K562 (cell line): ENCODE measurements at regions not wholly inside any gene's neighbourhood (a gene's known extent, or its start where the extent isn't known, plus 50 kb on each side); places are given as distances from the start of the nearest gene placed in this dataset.

Experiments used
- ATAC-seq: fragments of 200-7000 bp; cut with Tn5 transposase; 3 replicates; pipeline ENCODE4 v1.9.1; 2020; ENCODE audit warnings: moderate library complexity
- BruUV-seq: library from RNA; stranded (reverse); fragments of 400-500 nt; replicated peaks from 2 replicates; lab custom pipeline; 2021; lab: Mats Ljungman, UMichigan
- CTCF ChIA-PET: fragments of 300-600 bp; formaldehyde crosslinking; extraction: SDS; loops from one replicate; lab custom pipeline; 2021; ENCODE audit warnings: low intra/inter-chr PET ratio; lab: Yijun Ruan, JAX
- POLR2A ChIA-PET: fragments of 300-600, 350-650 bp; sonication (Branson Sonifier 250); formaldehyde crosslinking; extraction: SDS; loops from one replicate; lab custom pipeline; 2021; ENCODE audit warnings: antibody characterized with exemption, inconsistent platforms; lab: Yijun Ruan, JAX
- DNase-seq, 4 experiments: peaks; one replicate each; pipeline versions ENCODE4 v3.0.0 to v3.0.0-alpha.2; 2011 to 2018; ENCODE audit warnings: low spot score in 3 of 4, mixed read lengths in 3 of 4; ENCODE audit errors: extremely low read depth in 1 of 4
- FAIRE-seq: peaks from 2 replicates; lab custom pipeline; 2011; peaks lifted over from hg19 to GRCh38; lab: Jason Lieb, UNC
- H2AFZ ChIP-seq: 2 replicates; pipeline ENCODE4 v1.6.0; 2011; ENCODE audit warnings: low read depth, low read length, control low read depth, inconsistent platforms
- H3K27ac ChIP-seq: fragments of 200-600 bp; 3 replicates; pipeline ENCODE4 v1.8.0; 2011; ENCODE audit warnings: low read depth, mild to moderate bottlenecking, control low read depth, inconsistent platforms, low read length, moderate library complexity, mixed read lengths; ENCODE audit errors: extremely low read depth
- H3K27me3 ChIP-seq, 2 experiments: fragments of 300-600 bp in 1 of 2; 2 replicates in 1 of 2; 3 replicates in 1 of 2; pipeline versions ENCODE4 v1.6.0 to v1.8.0; 2011; ENCODE audit warnings: inconsistent platforms in 2 of 2, low read length in 2 of 2, mild to moderate bottlenecking in 1 of 2, mixed read lengths in 1 of 2, moderate library complexity in 1 of 2; ENCODE audit not compliant: control insufficient read depth in 2 of 2, insufficient read depth in 2 of 2
- H3K36me3 ChIP-seq: fragments of 300-600 bp; 3 replicates; pipeline ENCODE4 v1.8.0; 2011; ENCODE audit warnings: mild to moderate bottlenecking, low read length, inconsistent platforms; ENCODE audit not compliant: control insufficient read depth, insufficient read depth
- H3K4me1 ChIP-seq, 2 experiments: fragments of 200-600 bp in 1 of 2; replicated peaks in 1 of 2; 2 replicates in 1 of 2; 3 replicates in 1 of 2; pipeline versions ENCODE4 v1.5.1 to v1.8.0; 2011; ENCODE audit warnings: inconsistent platforms in 2 of 2, low read length in 2 of 2, mild to moderate bottlenecking in 1 of 2, mixed read lengths in 1 of 2, moderate library complexity in 1 of 2; ENCODE audit not compliant: control insufficient read depth in 2 of 2, insufficient read depth in 2 of 2
- H3K4me2 ChIP-seq: 2 replicates; pipeline ENCODE4 v1.6.1; 2011; ENCODE audit warnings: low read length, control low read depth, inconsistent platforms, mixed read lengths; ENCODE audit not compliant: insufficient read depth
- H3K4me3 ChIP-seq: fragments of 200-600 bp; sonication (generic), shearing (Covaris generic); 2 replicates; pipeline ENCODE4 v1.5.1; 2016; ENCODE audit warnings: control low read depth, inconsistent platforms
- H3K79me2 ChIP-seq: fragments of 200-600 bp; 3 replicates; pipeline ENCODE4 v1.8.0; 2011; ENCODE audit warnings: low read length, inconsistent platforms; ENCODE audit not compliant: control insufficient read depth, insufficient read depth
- H3K9ac ChIP-seq, 2 experiments: 2 replicates each; pipeline versions ENCODE4 v1.6.0 to v1.6.1; 2011; ENCODE audit warnings: low read depth in 2 of 2, low read length in 2 of 2, control low read depth in 1 of 2, inconsistent platforms in 1 of 2, mild to moderate bottlenecking in 1 of 2, mixed read lengths in 1 of 2; ENCODE audit not compliant: insufficient read depth in 1 of 2
- H3K9me1 ChIP-seq: one replicate; pipeline ENCODE4 v1.6.0; 2011; ENCODE audit warnings: inconsistent platforms, mild to moderate bottlenecking, low read length, moderate library complexity; ENCODE audit not compliant: control insufficient read depth, insufficient read depth
- H3K9me3 ChIP-seq: replicated peaks from 2 replicates; pipeline ENCODE4 v1.5.1; 2011; ENCODE audit warnings: low read depth, low read length, inconsistent platforms; ENCODE audit not compliant: control insufficient read depth, insufficient read depth
- H4K20me1 ChIP-seq: replicated peaks from 2 replicates; pipeline ENCODE4 v1.6.1; 2011; ENCODE audit warnings: low read length, inconsistent platforms, mixed read lengths; ENCODE audit not compliant: control insufficient read depth, insufficient read depth
- ARNT ChIP-seq, 2 experiments: fragments of 450-650 bp; IDR thresholded peaks; 2 replicates each; pipeline ENCODE4 v1.6.1; 2016; ENCODE audit warnings: mild to moderate bottlenecking in 1 of 2
- BMI1 ChIP-seq: fragments of 150-350 bp; IDR thresholded peaks from 2 replicates; pipeline ENCODE4 v1.6.1; 2014; ENCODE audit warnings: low read length
- COPS2 ChIP-seq: fragments of 450-650 bp; conservative IDR thresholded peaks from 2 replicates; pipeline ENCODE4 v1.6.1; 2016; ENCODE audit warnings: mild to moderate bottlenecking, moderate library complexity
- ESRRA ChIP-seq: fragments of 450-650 bp; IDR thresholded peaks from 2 replicates; pipeline ENCODE4 v1.6.1; 2014; ENCODE audit warnings: low read depth, mild to moderate bottlenecking, moderate library complexity, borderline replicate concordance
- FOXP1 ChIP-seq: sonication (generic); formaldehyde crosslinking; IDR thresholded peaks from 2 replicates; pipeline ENCODE4 v1.8.0; 2022; ENCODE audit warnings: mild to moderate bottlenecking, missing genetic modification reagents
- HNRNPLL ChIP-seq: fragments of 200-400 bp; formaldehyde crosslinking; IDR thresholded peaks from 2 replicates; pipeline ENCODE4 v1.6.1; 2017; ENCODE audit warnings: low read length, low read depth, mild to moderate bottlenecking; ENCODE audit not compliant: poor library complexity, severe bottlenecking
- IFI16 ChIP-seq: fragments of 250-450 bp; sonication (Bioruptor Pico); IDR thresholded peaks from 2 replicates; pipeline ENCODE4 v2.1.2; 2022; ENCODE audit warnings: mild to moderate bottlenecking, inconsistent platforms
- MAZ ChIP-seq, 2 experiments: fragments of 450-650 bp in 1 of 2; sonication (generic) in 1 of 2; formaldehyde crosslinking; IDR thresholded peaks in 1 of 2; conservative IDR thresholded peaks in 1 of 2; 2 replicates each; pipeline versions ENCODE4 v1.4.0 to v1.5.0; 2020; ENCODE audit warnings: mild to moderate bottlenecking in 1 of 2, missing genetic modification reagents in 1 of 2
- MCM7 ChIP-seq, 2 experiments: fragments of 450-650 bp; IDR thresholded peaks; 2 replicates each; pipeline ENCODE4 v1.6.1; 2016 to 2018
- MYC ChIP-seq, 2 experiments: fragments of 250-450 bp in 1 of 2; sonication (Bioruptor Pico) in 1 of 2; IDR thresholded peaks; 2 replicates each; pipeline versions ENCODE4 v1.5.1 to v1.6.1; 2012 to 2021; ENCODE audit warnings: low read depth in 2 of 2, borderline replicate concordance in 1 of 2, improper control_type of control experiment in 1 of 2, low read length in 1 of 2, mild to moderate bottlenecking in 1 of 2, moderate library complexity in 1 of 2
- NR4A1 ChIP-seq, 2 experiments: fragments of 250-450 bp in 1 of 2; fragments of 450-650 bp in 1 of 2; sonication (Bioruptor Pico) in 1 of 2; IDR thresholded peaks; 2 replicates each; pipeline versions ENCODE4 v1.4.0 to v1.6.1; 2016 to 2020; ENCODE audit warnings: mild to moderate bottlenecking in 2 of 2, missing compliant biosample characterization in 1 of 2, missing genetic modification characterization in 1 of 2, moderate library complexity in 1 of 2
- PCBP1 ChIP-seq: fragments of 200-400 bp; formaldehyde crosslinking; IDR thresholded peaks from 2 replicates; pipeline ENCODE4 v1.6.1; 2018; ENCODE audit warnings: mild to moderate bottlenecking, low read depth, low read length; ENCODE audit not compliant: poor library complexity, severe bottlenecking
- PHF20 ChIP-seq: fragments of 450-650 bp; IDR thresholded peaks from 2 replicates; pipeline ENCODE4 v1.6.1; 2018; ENCODE audit not compliant: partially characterized antibody
- POLR3G ChIP-seq: IDR thresholded peaks from 2 replicates; pipeline ENCODE4 v1.6.1; 2011; ENCODE audit not compliant: insufficient read length, insufficient replicate concordance; ENCODE audit errors: extremely low read depth
- TEAD2 ChIP-seq: fragments of 450-650 bp; IDR thresholded peaks from 2 replicates; pipeline ENCODE4 v1.6.1; 2016; ENCODE audit warnings: missing genetic modification characterization, control low read depth, missing compliant biosample characterization
- THAP12 ChIP-seq: fragments of 250-450 bp; sonication (Bioruptor Pico); IDR thresholded peaks from 2 replicates; pipeline ENCODE4 v1.9.0; 2021; ENCODE audit warnings: mild to moderate bottlenecking, inconsistent platforms
- WGBS: fragments of 100-300 bp; shearing (Covaris generic); methylation state at CpG from one replicate; pipeline ENCODE4 v1.1.6; 2016; ENCODE audit warnings: low coverage, mixed read lengths; ENCODE audit not compliant: insufficient coverage; ENCODE audit errors: missing lambda C conversion rate; 5-methylcytosine and 5-hydroxymethylcytosine counted together
- in situ Hi-C: fragments of 300-500 bp; cut with MboI; formaldehyde crosslinking; loops from 4 replicates; pipeline ENCODE4 v1.15.0; 2018; ENCODE audit warnings: inconsistent platforms, mixed read lengths
- intact Hi-C: fragments of 100-400 bp; cut with micrococcal nuclease; formaldehyde crosslinking; loops from 2 replicates; pipeline ENCODE4 v1.14.2; 2022

- Histone ChIP-seq H3K4me3 (no peak overlapping the region), H3K79me2 (no peaks in the 10 kb centered on the region), H3K27me3 (no peaks in the 10 kb centered on the region), H3K9ac (no peak overlapping the region), H4K20me1 (no peaks in the 10 kb centered on the region), H3K9me1 (no peaks in the 10 kb centered on the region), H3K27ac (no peak overlapping the region), H2AFZ (no peak overlapping the region), H3K4me1 (no peaks in the 10 kb centered on the region), H3K36me3 (no peaks in the 10 kb centered on the region), H3K9me3 (no peaks in the 10 kb centered on the region), H3K4me2 (no peak overlapping the region)
- BruUV-seq = no TSS peak
- POLR2A ChIA-PET = no interaction called here
- intact Hi-C loops = no loop called here
- CTCF ChIA-PET = no interaction called here
- ATAC-seq (no peak), DNase-seq (no peak), FAIRE-seq (no peak)
- in situ Hi-C loops = no loop called here
- WGBS = 1% methylated on average over 5 of the region's 5 CpGs
- TF ChIP-seq MYC (IDR thresholded peaks at IDR 0.05; ENCODE audit: low read depth, low read length) = no peak
- no peak for TF ChIP-seq MYC (CRISPR knock-in tag; IDR thresholded peaks at IDR 0.05; ENCODE audit: borderline replicate concordance, low read depth)
- TF ChIP-seq PHF20 = no peak
- no peak for TF ChIP-seq HNRNPLL
- TF ChIP-seq MAZ (CRISPR knock-in tag; conservative IDR thresholded peaks at IDR 0.05 in 1 of 2, IDR thresholded peaks at IDR 0.05 in 1 of 2) = no peak
- TF ChIP-seq PCBP1 = no peak
- no peak for TF ChIP-seq FOXP1 (CRISPR knock-in tag)
- no peak for TF ChIP-seq POLR3G
- no peak for TF ChIP-seq ESRRA
- TF ChIP-seq THAP12 = no peak
- TF ChIP-seq TEAD2 = no peak
- TF ChIP-seq BMI1 = no peak
- no peak for TF ChIP-seq ARNT (IDR thresholded peaks at IDR 0.05)
- TF ChIP-seq MCM7 (IDR thresholded peaks at IDR 0.05) = no peak
- no peak for TF ChIP-seq COPS2
- TF ChIP-seq NR4A1 (CRISPR knock-in tag; IDR thresholded peaks at IDR 0.05) = no peak
- TF ChIP-seq NR4A1 (tag; IDR thresholded peaks at IDR 0.05) = no peak
- TF ChIP-seq IFI16 (CRISPR knock-in tag) = no peak
These were observed 158.6 kb downstream of the INHBA start for GRCh38 chr7:41544241-41544640.
